ENCODE measurements at regions not wholly inside any gene's neighbourhood (a gene's known extent, or its start where the extent isn't known, plus 50 kb on each side); places are given as distances from the start of the nearest gene placed in this dataset.
"Not testable (repeated sequence)": the region's sequence is repeated elsewhere in the genome, so short reads cannot be mapped to it uniquely, and the experiment has no call there.

DNA sequence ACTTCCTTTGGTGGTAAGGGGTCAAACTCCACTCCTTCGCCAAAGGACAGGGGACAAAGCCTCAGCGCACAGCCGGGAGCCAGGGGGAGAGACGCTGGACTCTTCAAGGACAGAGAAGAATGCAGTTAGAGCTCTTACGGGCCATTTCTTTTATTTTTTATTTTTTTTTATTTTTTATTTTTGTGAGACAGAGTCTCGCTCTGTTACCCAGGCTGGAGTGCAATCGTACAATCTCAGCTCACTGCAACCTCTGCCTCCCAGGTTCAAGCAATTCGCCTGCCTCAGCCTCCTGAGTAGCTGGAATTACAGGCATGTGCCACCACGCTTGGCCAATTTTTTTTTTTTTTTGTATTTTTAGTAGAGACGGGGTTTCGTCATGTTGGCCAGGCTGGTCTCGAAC lies 93.2 kb upstream of the RPH3AL start, which contains the start of gene RFLNB:
Gene RFLNB, minus strand, starts transcription at position 101 of the 400 bp plus-strand sequence.
- H3K4me1 ChIP-seq; H3K36me3 ChIP-seq (replicated peaks); in situ Hi-C loops (cut with MboI; ENCODE audit: low sequenced_read_pairs); DNase-seq (ENCODE audit: low spot score in 2 of 2); H3K9me3 ChIP-seq; H3K27me3 ChIP-seq (ENCODE audit: low read depth); H3K4me3 ChIP-seq: not testable (repeated sequence)

GRCh38 chr17:444879-445454 lies 92.4 kb upstream of the RPH3AL start:
- no peaks in the 10 kb centered on the region for H3K4me1 ChIP-seq
- H3K27me3 ChIP-seq (ENCODE audit: low read depth): no peaks in the 10 kb centered on the region
- no peak overlapping the region for H3K4me3 ChIP-seq
- in situ Hi-C loops (cut with MboI; ENCODE audit: low sequenced_read_pairs): no loop called here
- H3K36me3 ChIP-seq (replicated peaks): peaks cover 8% of the 10 kb centered on the region
- DNase-seq (ENCODE audit: low spot score in 2 of 2): no peak
- H3K9me3 ChIP-seq: no peaks in the 10 kb centered on the region

DNA sequence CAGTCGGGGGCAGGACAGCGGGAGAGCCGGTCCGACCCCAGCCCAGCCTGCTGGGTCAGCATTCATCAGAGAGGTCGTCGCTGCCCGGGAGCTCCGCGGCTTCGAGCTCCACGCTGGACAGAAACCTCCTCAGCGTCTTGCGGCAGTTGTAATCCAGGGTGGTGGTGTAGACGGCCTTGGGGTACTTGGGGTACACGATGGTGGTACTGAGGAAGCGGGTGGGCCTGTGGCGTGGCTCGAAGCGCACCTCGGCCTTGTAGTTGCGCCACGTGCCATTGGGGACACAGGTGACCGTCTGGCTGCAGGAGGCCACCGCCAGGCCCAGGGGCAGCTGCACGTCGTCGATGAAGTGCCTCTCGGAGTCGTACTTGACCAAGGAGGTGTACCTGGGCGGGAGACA lies 90.5 kb upstream of the RPH3AL start:
- Histone ChIP-seq H3K9me3 (peaks cover 1% of the 10 kb centered on the region; the same call in 1 of the 2 replicates), H3K4me1 (no peaks in the 10 kb centered on the region), H3K27me3 (ENCODE audit: low read depth) (no peaks in the 10 kb centered on the region), H3K36me3 (replicated peaks) (peaks cover 8% of the 10 kb centered on the region), H3K4me3 (no peak overlapping the region)
- in situ Hi-C loops (cut with MboI; ENCODE audit: low sequenced_read_pairs): no loop called here
- DNase-seq (ENCODE audit: low spot score in 2 of 2): no peak

DNA sequence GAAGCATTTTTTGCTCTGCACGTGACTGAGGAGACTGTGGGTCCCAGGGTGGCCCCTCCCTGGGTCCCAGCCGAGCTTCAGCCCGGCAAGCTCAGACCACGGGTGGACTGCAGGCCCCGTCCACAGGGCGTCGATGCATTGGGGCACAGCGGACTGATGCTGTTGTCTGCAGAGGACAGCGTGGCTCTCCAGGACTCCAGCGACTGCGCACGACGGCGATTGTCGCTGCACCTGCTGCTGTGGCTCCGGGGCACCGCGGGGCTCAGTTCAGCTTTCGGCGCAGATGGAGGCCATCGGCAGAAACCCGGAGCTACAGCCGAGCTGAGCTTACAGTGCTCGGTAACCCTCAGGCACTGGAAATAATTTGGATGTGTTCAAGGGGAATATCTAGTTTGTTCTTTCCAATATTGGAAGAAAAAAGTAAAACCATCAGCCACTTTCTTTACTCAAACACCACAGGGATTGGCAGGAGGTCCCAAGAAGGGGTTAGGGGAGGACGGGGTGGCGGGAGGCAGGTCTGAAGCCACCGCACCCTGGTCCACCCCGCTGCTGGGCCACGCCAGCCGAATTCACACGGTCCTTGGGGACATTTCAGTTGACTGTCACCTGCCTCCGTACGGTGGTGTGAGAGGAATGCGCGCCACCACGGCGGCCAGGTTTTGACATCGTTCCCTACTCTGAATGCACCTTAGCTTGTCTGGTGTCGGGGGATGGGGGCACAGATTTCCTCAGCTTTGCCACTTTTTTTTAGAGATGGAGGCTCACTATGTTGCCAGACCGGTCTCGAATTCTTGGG lies 88.7 kb upstream of the RPH3AL start:
- Histone ChIP-seq H3K9me3 (peaks cover 8% of the 10 kb centered on the region; the same call in 1 of the 2 replicates), H3K4me3 (no peak overlapping the region), H3K4me1 (no peaks in the 10 kb centered on the region), H3K27me3 (ENCODE audit: low read depth) (no peaks in the 10 kb centered on the region), H3K36me3 (replicated peaks) (peaks cover 8% of the 10 kb centered on the region)
- in situ Hi-C loops (cut with MboI; ENCODE audit: low sequenced_read_pairs): no loop called here
- DNase-seq (ENCODE audit: low spot score in 2 of 2): no peak

GRCh38 chr17:438191-438590 lies 85.6 kb upstream of the RPH3AL start:
- no peak overlapping the region for H3K4me3 ChIP-seq
- in situ Hi-C loops (cut with MboI; ENCODE audit: low sequenced_read_pairs): no loop called here
- no peaks in the 10 kb centered on the region for H3K4me1 ChIP-seq
- H3K9me3 ChIP-seq: peaks cover 8% of the 10 kb centered on the region; the same call in 1 of the 2 replicates
- H3K36me3 ChIP-seq (replicated peaks): peaks cover 7% of the 10 kb centered on the region
- DNase-seq (ENCODE audit: low spot score in 2 of 2): no peak
- no peaks in the 10 kb centered on the region for H3K27me3 ChIP-seq (ENCODE audit: low read depth)

- in situ Hi-C loops (cut with MboI; ENCODE audit: low sequenced_read_pairs): no loop called here
- Histone ChIP-seq H3K9me3 (peaks cover 8% of the 10 kb centered on the region; the same call in 1 of the 2 replicates), H3K27me3 (ENCODE audit: low read depth) (no peaks in the 10 kb centered on the region), H3K4me3 (no peak overlapping the region), H3K4me1 (no peaks in the 10 kb centered on the region), H3K36me3 (replicated peaks) (peaks cover 4% of the 10 kb centered on the region; the same call in 1 of the 2 replicates)
- no peak for DNase-seq (ENCODE audit: low spot score in 2 of 2)
Observed at GRCh38 chr17:437545-437944, 84.9 kb upstream of the RPH3AL start.

- in situ Hi-C loops (cut with MboI; ENCODE audit: low sequenced_read_pairs): no loop called here
- Histone ChIP-seq H3K27me3 (ENCODE audit: low read depth) (no peaks in the 10 kb centered on the region), H3K4me1 (no peaks in the 10 kb centered on the region), H3K4me3 (no peak overlapping the region), H3K9me3 (peaks cover 8% of the 10 kb centered on the region; the same call in 1 of the 2 replicates), H3K36me3 (replicated peaks) (no peaks in the 10 kb centered on the region)
- DNase-seq (ENCODE audit: low spot score in 2 of 2): no peak
Observed at GRCh38 chr17:436571-436970, 84.0 kb upstream of the RPH3AL start.

DNA sequence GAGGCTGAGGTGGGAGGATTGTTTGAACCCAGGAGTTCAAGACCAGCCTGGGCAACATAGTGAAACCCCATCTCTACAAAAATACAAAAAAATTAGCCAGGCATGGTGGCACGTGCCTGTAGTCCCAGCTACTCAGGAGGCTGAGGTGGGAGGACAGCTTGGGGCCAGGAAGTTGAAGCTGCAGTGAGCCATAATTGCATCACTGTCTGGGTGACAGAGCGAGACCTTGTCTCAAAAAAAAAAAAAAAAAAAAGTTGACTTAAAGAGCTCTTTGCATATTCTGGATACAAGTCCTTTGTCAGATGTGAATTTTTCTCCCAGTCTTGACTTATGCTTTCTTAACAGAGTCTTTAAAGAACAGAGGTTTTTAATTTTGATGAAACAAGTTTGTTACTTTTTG lies 79.9 kb upstream of the RPH3AL start:
- DNase-seq (ENCODE audit: low spot score in 2 of 2); H3K4me1 ChIP-seq; H3K4me3 ChIP-seq; in situ Hi-C loops (cut with MboI; ENCODE audit: low sequenced_read_pairs); H3K27me3 ChIP-seq (ENCODE audit: low read depth); H3K36me3 ChIP-seq (replicated peaks): not testable (repeated sequence)
- H3K9me3 ChIP-seq: peaks cover 14% of the 10 kb centered on the region

DNA sequence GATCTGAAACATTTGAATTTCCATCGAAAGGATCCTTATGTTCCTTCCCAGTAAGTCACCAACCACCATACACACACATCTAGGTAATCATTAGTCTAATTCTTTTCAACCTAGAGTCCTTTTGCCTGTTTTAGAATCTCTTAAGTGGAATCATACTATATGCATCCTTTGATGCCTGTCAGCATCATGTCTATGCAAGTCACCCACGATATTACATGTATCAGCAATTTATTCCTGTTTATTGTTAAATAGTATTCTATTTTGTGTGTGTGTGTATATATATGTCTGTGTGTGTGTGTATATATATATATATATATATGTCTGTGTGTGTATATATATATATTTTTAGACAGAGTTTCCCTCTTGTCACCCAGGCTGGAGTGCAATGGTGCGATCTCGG lies 78.9 kb upstream of the RPH3AL start:
- DNase-seq (ENCODE audit: low spot score in 2 of 2): no peak
- Histone ChIP-seq H3K9me3 (peaks cover 13% of the 10 kb centered on the region), H3K27me3 (ENCODE audit: low read depth) (no peaks in the 10 kb centered on the region), H3K4me3 (no peak overlapping the region), H3K4me1 (no peaks in the 10 kb centered on the region), H3K36me3 (replicated peaks) (no peaks in the 10 kb centered on the region)
- in situ Hi-C loops (cut with MboI; ENCODE audit: low sequenced_read_pairs): no loop called here

- Histone ChIP-seq H3K4me1 (no peaks in the 10 kb centered on the region), H3K9me3 (peaks cover 13% of the 10 kb centered on the region), H3K36me3 (replicated peaks) (no peaks in the 10 kb centered on the region), H3K4me3 (no peak overlapping the region), H3K27me3 (ENCODE audit: low read depth) (no peaks in the 10 kb centered on the region)
- DNase-seq (ENCODE audit: low spot score in 2 of 2): no peak
- in situ Hi-C loops (cut with MboI; ENCODE audit: low sequenced_read_pairs): no loop called here
Observed at GRCh38 chr17:429589-429988, 77.0 kb upstream of the RPH3AL start.

DNA sequence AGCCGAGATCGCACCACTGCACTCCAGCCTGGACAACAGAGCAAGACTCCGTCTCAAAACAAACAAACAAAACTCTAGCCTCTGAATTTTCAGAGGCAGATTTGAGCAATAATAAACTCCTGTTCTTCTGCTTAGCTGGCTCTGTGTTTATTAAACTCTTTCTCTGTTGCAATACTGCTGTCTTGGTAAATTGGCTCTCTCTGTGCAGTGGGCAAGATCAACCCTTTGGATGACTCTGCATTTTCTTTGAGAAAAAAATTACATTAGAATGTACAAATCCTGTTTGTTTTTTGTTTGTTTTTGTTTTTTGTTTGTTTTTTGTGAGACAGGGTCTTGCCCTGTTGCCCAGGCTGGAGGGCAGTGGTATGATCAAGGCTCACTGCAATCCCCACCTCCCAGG lies 75.8 kb upstream of the RPH3AL start:
- in situ Hi-C loops (cut with MboI; ENCODE audit: low sequenced_read_pairs): no loop called here
- no peak for DNase-seq (ENCODE audit: low spot score in 2 of 2)
- peaks cover 13% of the 10 kb centered on the region for H3K9me3 ChIP-seq
- no peaks in the 10 kb centered on the region for H3K4me1 ChIP-seq
- H3K4me3 ChIP-seq: no peak overlapping the region
- H3K36me3 ChIP-seq (replicated peaks): no peaks in the 10 kb centered on the region
- H3K27me3 ChIP-seq (ENCODE audit: low read depth): no peaks in the 10 kb centered on the region

- in situ Hi-C loops (cut with MboI; ENCODE audit: low sequenced_read_pairs): no loop called here
- peaks cover 13% of the 10 kb centered on the region for H3K9me3 ChIP-seq
- no peaks in the 10 kb centered on the region for H3K36me3 ChIP-seq (replicated peaks)
- DNase-seq (ENCODE audit: low spot score in 2 of 2): no peak
- H3K4me3 ChIP-seq: no peak overlapping the region
- H3K4me1 ChIP-seq: no peaks in the 10 kb centered on the region
- H3K27me3 ChIP-seq (ENCODE audit: low read depth): no peaks in the 10 kb centered on the region
Observed at GRCh38 chr17:427891-428290, 75.3 kb upstream of the RPH3AL start.

- Histone ChIP-seq H3K4me3 (no peak overlapping the region), H3K4me1 (no peaks in the 10 kb centered on the region), H3K9me3 (peaks cover 13% of the 10 kb centered on the region), H3K36me3 (replicated peaks) (no peaks in the 10 kb centered on the region), H3K27me3 (ENCODE audit: low read depth) (no peaks in the 10 kb centered on the region)
- in situ Hi-C loops (cut with MboI; ENCODE audit: low sequenced_read_pairs): no loop called here
- no peak for DNase-seq (ENCODE audit: low spot score in 2 of 2)
Observed at GRCh38 chr17:427327-427726, 74.7 kb upstream of the RPH3AL start.

GRCh38 chr17:422196-422930 lies 69.8 kb upstream of the RPH3AL start:
- no peaks in the 10 kb centered on the region for H3K4me1 ChIP-seq
- no peaks in the 10 kb centered on the region for H3K9me3 ChIP-seq
- H3K36me3 ChIP-seq (replicated peaks): no peaks in the 10 kb centered on the region
- in situ Hi-C loops (cut with MboI; ENCODE audit: low sequenced_read_pairs): no loop called here
- no peaks in the 10 kb centered on the region for H3K27me3 ChIP-seq (ENCODE audit: low read depth)
- H3K4me3 ChIP-seq: no peak overlapping the region
- no peak for DNase-seq (ENCODE audit: low spot score in 2 of 2)
